Mesendoderm (in vitro differentiated cells): ENCODE measurements at regions not wholly inside any gene's neighbourhood (a gene's known extent, or its start where the extent isn't known, plus 50 kb on each side); places are given as distances from the start of the nearest gene placed in this dataset.

Experiments
- DNase-seq: peaks from one replicate; pipeline ENCODE4 v3.0.0; 2013
- H2AK5ac ChIP-seq: 2 replicates; pipeline ENCODE4 v1.6.1; 2013; ENCODE audit warnings: low read length, inconsistent platforms
- H2BK120ac ChIP-seq: 2 replicates; pipeline ENCODE4 v1.6.1; 2013; ENCODE audit warnings: low read depth, mild to moderate bottlenecking, low read length, moderate library complexity, mixed read lengths
- H2BK15ac ChIP-seq: replicated peaks from 2 replicates; pipeline ENCODE4 v1.6.1; 2013; ENCODE audit warnings: low read depth, mild to moderate bottlenecking, moderate library complexity
- H2BK5ac ChIP-seq: 2 replicates; pipeline ENCODE4 v1.6.1; 2013; ENCODE audit warnings: low read length, inconsistent platforms
- H3K18ac ChIP-seq: 2 replicates; pipeline ENCODE4 v1.6.1; 2013; ENCODE audit warnings: mild to moderate bottlenecking, low read length, mixed read lengths
- H3K23ac ChIP-seq: one replicate; pipeline ENCODE4 v1.6.1; 2013; ENCODE audit warnings: low read length
- H3K27ac ChIP-seq: 2 replicates; pipeline ENCODE4 v1.5.1; 2013; ENCODE audit warnings: low read depth, mild to moderate bottlenecking, inconsistent platforms, low read length, moderate library complexity
- H3K27me3 ChIP-seq: 2 replicates; pipeline ENCODE4 v1.6.1; 2013; ENCODE audit warnings: low read length, control low read depth, mild to moderate bottlenecking, inconsistent platforms; ENCODE audit not compliant: insufficient read depth, poor library complexity
- H3K36me3 ChIP-seq: 2 replicates; pipeline ENCODE4 v1.6.1; 2013; ENCODE audit warnings: low read length, inconsistent platforms; ENCODE audit not compliant: control insufficient read depth, insufficient read depth
- H3K4ac ChIP-seq: one replicate; pipeline ENCODE4 v1.6.1; 2013; ENCODE audit warnings: low read depth, mild to moderate bottlenecking, low read length, moderate library complexity
- H3K4me1 ChIP-seq: 2 replicates; pipeline ENCODE4 v1.6.1; 2013; ENCODE audit warnings: low read depth, low read length, inconsistent platforms; ENCODE audit not compliant: control insufficient read depth
- H3K4me2 ChIP-seq: 2 replicates; pipeline ENCODE4 v1.6.1; 2013; ENCODE audit warnings: low read length
- H3K4me3 ChIP-seq: 2 replicates; pipeline ENCODE4 v1.5.1; 2013; ENCODE audit warnings: mild to moderate bottlenecking, low read length
- H3K56ac ChIP-seq: one replicate; pipeline ENCODE4 v1.6.1; 2013; ENCODE audit warnings: low read length
- H3K79me1 ChIP-seq: 2 replicates; pipeline ENCODE4 v1.6.1; 2013; ENCODE audit warnings: low read length, inconsistent platforms
- H3K79me2 ChIP-seq: 2 replicates; pipeline ENCODE4 v1.6.1; 2013; ENCODE audit warnings: mild to moderate bottlenecking, low read length; ENCODE audit not compliant: control insufficient read depth, insufficient read depth
- H3K9ac ChIP-seq: 2 replicates; pipeline ENCODE4 v1.6.1; 2013; ENCODE audit warnings: low read length, inconsistent platforms
- H4K5ac ChIP-seq: one replicate; pipeline ENCODE4 v1.6.1; 2013; ENCODE audit warnings: low read length
- H4K8ac ChIP-seq: one replicate; pipeline ENCODE4 v1.6.1; 2013; ENCODE audit warnings: low read depth, mild to moderate bottlenecking, control low read depth, low read length, moderate library complexity
- WGBS: extraction: QIAGEN DNeasy Blood & Tissue Kit; methylation state at CpG from one replicate; pipeline ENCODE4 v1.1.7; 2013; ENCODE audit warnings: low lambda C conversion rate, missing lambda C conversion rate; ENCODE audit not compliant: insufficient coverage; ENCODE audit errors: extremely low coverage; 5-methylcytosine and 5-hydroxymethylcytosine counted together

- Histone ChIP-seq H2AK5ac (no peak overlapping the region), H2BK15ac (no peak overlapping the region), H3K79me2 (no peaks in the 10 kb centered on the region), H3K18ac (no peak overlapping the region), H3K4me1 (peaks cover 14% of the 10 kb centered on the region), H2BK120ac (no peak overlapping the region), H4K5ac (no peak overlapping the region), H3K27me3 (no peaks in the 10 kb centered on the region), H3K56ac (no peak overlapping the region), H3K4me2 (no peak overlapping the region), H3K79me1 (no peaks in the 10 kb centered on the region), H3K36me3 (no peaks in the 10 kb centered on the region), H3K9ac (no peak overlapping the region), H4K8ac (no peak overlapping the region), H3K4me3 (no peak overlapping the region), H2BK5ac (no peak overlapping the region), H3K27ac (no peak overlapping the region), H3K23ac (no peak overlapping the region), H3K4ac (no peak overlapping the region)
- DNase-seq, result no peak
These were observed 103.1 kb upstream of the ADGRF1 start for GRCh38 chr6:47145212-47145611.

GRCh38 chr6:47144306-47144705 is 102.2 kb upstream of the ADGRF1 start:
- Histone ChIP-seq H3K9ac (no peak overlapping the region), H3K36me3 (no peaks in the 10 kb centered on the region)

GRCh38 chr6:47141963-47142362 is 99.8 kb upstream of the ADGRF1 start:
- no peak overlapping the region for H2BK15ac ChIP-seq
- no peak overlapping the region for H3K9ac ChIP-seq
- H4K8ac ChIP-seq, result no peak overlapping the region
- H3K27ac ChIP-seq, result no peak overlapping the region
- H3K79me2 ChIP-seq, result no peaks in the 10 kb centered on the region
- H3K27me3 ChIP-seq, result no peaks in the 10 kb centered on the region
- no peak overlapping the region for H2BK5ac ChIP-seq
- no peak overlapping the region for H3K18ac ChIP-seq
- no peak for DNase-seq
- no CpG with 5 or more reads among the region's 2 CpGs for WGBS
- no peak overlapping the region for H3K23ac ChIP-seq
- H2AK5ac ChIP-seq, result no peak overlapping the region
- H3K4me3 ChIP-seq, result no peak overlapping the region
- no peak overlapping the region for H2BK120ac ChIP-seq
- no peak overlapping the region for H3K56ac ChIP-seq
- H3K4me2 ChIP-seq, result no peak overlapping the region
- H4K5ac ChIP-seq, result no peak overlapping the region
- H3K4ac ChIP-seq, result no peak overlapping the region
- H3K4me1 ChIP-seq, result peaks cover 19% of the 10 kb centered on the region
- H3K36me3 ChIP-seq, result no peaks in the 10 kb centered on the region
- no peaks in the 10 kb centered on the region for H3K79me1 ChIP-seq

More at GRCh38 chr6:47144306-47144705, 102.2 kb upstream of the ADGRF1 start:
- no peak overlapping the region for H4K8ac ChIP-seq
- H2AK5ac ChIP-seq, result no peak overlapping the region
- H2BK120ac ChIP-seq, result no peak overlapping the region
- H3K27ac ChIP-seq, result no peak overlapping the region
- no peak overlapping the region for H3K4me2 ChIP-seq
- H3K79me1 ChIP-seq, result no peaks in the 10 kb centered on the region
- H3K4me3 ChIP-seq, result no peak overlapping the region
- no peak overlapping the region for H3K56ac ChIP-seq
- no peak overlapping the region for H3K23ac ChIP-seq
- no peak overlapping the region for H4K5ac ChIP-seq
- no peaks in the 10 kb centered on the region for H3K79me2 ChIP-seq
- H2BK5ac ChIP-seq, result no peak overlapping the region
- WGBS, result no CpG with 5 or more reads among the region's 4 CpGs
- no peak overlapping the region for H3K18ac ChIP-seq
- no peaks in the 10 kb centered on the region for H3K27me3 ChIP-seq
- no peak overlapping the region for H3K4ac ChIP-seq
- H2BK15ac ChIP-seq, result no peak overlapping the region
- no peak for DNase-seq
- peaks cover 16% of the 10 kb centered on the region for H3K4me1 ChIP-seq

GRCh38 chr6:47141171-47141570 is 99.0 kb upstream of the ADGRF1 start:
- H3K27ac ChIP-seq, result no peak overlapping the region
- no peak overlapping the region for H4K8ac ChIP-seq
- no peaks in the 10 kb centered on the region for H3K27me3 ChIP-seq
- H3K56ac ChIP-seq, result no peak overlapping the region
- H3K23ac ChIP-seq, result no peak overlapping the region
- H2BK120ac ChIP-seq, result peak overlapping the region; percentile 28
- no peak for DNase-seq
- H2BK15ac ChIP-seq, result no peak overlapping the region
- no peaks in the 10 kb centered on the region for H3K36me3 ChIP-seq
- no peak overlapping the region for H3K9ac ChIP-seq
- H3K79me2 ChIP-seq, result no peaks in the 10 kb centered on the region
- H3K4me2 ChIP-seq, result no peak overlapping the region
- H2BK5ac ChIP-seq, result no peak overlapping the region
- H3K4ac ChIP-seq, result peak overlapping the region; percentile 4
- H3K79me1 ChIP-seq, result no peaks in the 10 kb centered on the region
- no CpG with 5 or more reads among the region's 3 CpGs for WGBS
- H3K18ac ChIP-seq, result no peak overlapping the region
- H3K4me1 ChIP-seq, result peaks cover 13% of the 10 kb centered on the region
- no peak overlapping the region for H4K5ac ChIP-seq
- no peak overlapping the region for H2AK5ac ChIP-seq
- no peak overlapping the region for H3K4me3 ChIP-seq

GRCh38 chr6:47138046-47138445 is 95.9 kb upstream of the ADGRF1 start:
- Histone ChIP-seq H3K4ac (no peak overlapping the region), H3K79me2 (no peaks in the 10 kb centered on the region), H3K4me1 (peaks cover 24% of the 10 kb centered on the region), H3K23ac (no peak overlapping the region), H3K36me3 (no peaks in the 10 kb centered on the region), H3K27me3 (no peaks in the 10 kb centered on the region), H2AK5ac (peak overlapping the region; percentile 96), H3K4me3 (no peak overlapping the region), H3K18ac (peak overlapping the region; percentile 75), H3K9ac (no peak overlapping the region), H2BK5ac (peak overlapping the region; percentile 54), H3K4me2 (no peak overlapping the region), H3K27ac (no peak overlapping the region), H4K5ac (no peak overlapping the region), H2BK15ac (peak overlapping the region; percentile 93), H4K8ac (no peak overlapping the region), H2BK120ac (peak overlapping the region; percentile 92), H3K79me1 (no peaks in the 10 kb centered on the region), H3K56ac (peak overlapping the region; percentile 70)
- no peak for DNase-seq
- 100% methylated on average over 5 of the region's 6 CpGs for WGBS

GRCh38 chr6:47137073-47137472 is 94.9 kb upstream of the ADGRF1 start:
- no peak overlapping the region for H3K27ac ChIP-seq
- no peak overlapping the region for H2AK5ac ChIP-seq
- no peaks in the 10 kb centered on the region for H3K79me2 ChIP-seq
- no peak overlapping the region for H4K5ac ChIP-seq
- no peak overlapping the region for H3K23ac ChIP-seq
- no peak overlapping the region for H2BK5ac ChIP-seq
- H3K4ac ChIP-seq, result no peak overlapping the region
- H3K4me1 ChIP-seq, result peaks cover 29% of the 10 kb centered on the region
- no peak for DNase-seq
- H4K8ac ChIP-seq, result no peak overlapping the region
- H3K9ac ChIP-seq, result no peak overlapping the region
- H3K4me3 ChIP-seq, result no peak overlapping the region
- H3K79me1 ChIP-seq, result no peaks in the 10 kb centered on the region
- H3K18ac ChIP-seq, result no peak overlapping the region
- H3K36me3 ChIP-seq, result no peaks in the 10 kb centered on the region
- peak overlapping the region; percentile 23 for H2BK15ac ChIP-seq
- H3K56ac ChIP-seq, result no peak overlapping the region
- H2BK120ac ChIP-seq, result no peak overlapping the region
- H3K4me2 ChIP-seq, result no peak overlapping the region
- no peaks in the 10 kb centered on the region for H3K27me3 ChIP-seq
